Right lobe of liver (tissue), 6 donors: ENCODE measurements at regions not wholly inside any gene's neighbourhood (a gene's known extent, or its start where the extent isn't known, plus 50 kb on each side); places are given as distances from the start of the nearest gene placed in this dataset.

ENCODE experiments used
- ATAC-seq, 4 donors: fragments of 200-7000 bp; cut with Tn5 transposase; one replicate each; pipeline ENCODE4 v1.9.1; 2020; ENCODE audit warnings: mild to moderate bottlenecking in 4 of 4, moderate library complexity in 4 of 4
- DNase-seq, 3 donors: peaks; one replicate each; pipeline ENCODE4 v3.0.0-alpha.2; 2020
- H3K27ac ChIP-seq, 3 donors: fragments of 200-600 bp; one replicate each; pipeline ENCODE4 v1.8.0; 2022
- H3K27me3 ChIP-seq, 2 donors: fragments of 200-600 bp; one replicate each; pipeline ENCODE4 v1.8.0; 2022
- H3K36me3 ChIP-seq, 4 donors: fragments of 200-600 bp; sonication (generic) in 1 of 4; one replicate each; pipeline versions ENCODE4 v1.5.1 to v1.8.0; 2017 to 2022; ENCODE audit warnings: control low read depth in 1 of 4
- H3K4me1 ChIP-seq, 4 donors: fragments of 200-600 bp; sonication (generic) in 1 of 4; one replicate each; pipeline versions ENCODE4 v1.5.1 to v1.8.0; 2017 to 2022; ENCODE audit warnings: control low read depth in 1 of 4
- H3K4me3 ChIP-seq, 3 donors: fragments of 200-600 bp; one replicate each; pipeline ENCODE4 v1.8.0; 2022
- H3K9me3 ChIP-seq, 4 donors: fragments of 200-600 bp; sonication (generic) in 1 of 4; one replicate each; pipeline versions ENCODE4 v1.5.1 to v1.8.0; 2017 to 2022; ENCODE audit warnings: control low read depth in 1 of 4
- POLR2A ChIP-seq: fragments of 450-650 bp; IDR thresholded peaks from one replicate; pipeline ENCODE4 v1.6.1; 2017; ENCODE audit warnings: antibody characterized with exemption, mild to moderate bottlenecking
- WGBS: methylation state at CpG from one replicate; pipeline ENCODE4 v1.1.6; 2018; ENCODE audit warnings: low coverage, low lambda C conversion rate; ENCODE audit not compliant: insufficient coverage; ENCODE audit errors: missing lambda C conversion rate; 5-methylcytosine and 5-hydroxymethylcytosine counted together
- intact Hi-C, 2 donors: fragments of 100-400 bp; cut with DNase I; formaldehyde crosslinking; loops; one replicate each; pipeline versions ENCODE4 v1.11.2 to v1.14.1; 2022
- TF ChIP-seq, protein P1 (sequence below), 4 donors: fragments of 200-600 bp in 3 of 4; fragments of 450-650 bp in 1 of 4; IDR thresholded peaks; one replicate each; pipeline versions ENCODE4 v1.5.1 to v1.8.0; 2016 to 2022; ENCODE audit warnings: antibody characterized with exemption in 4 of 4, mild to moderate bottlenecking in 2 of 4
- donor health status: DM: no; HTN: yes; CAD: no.
- donor health status: DM: no; HTN: no; CAD: no.
- donor health status: DM: no; HTN: no; CAD: no.
- donor health status: DM: no; HTN: yes; CAD: no.
- donor health status: DM: no; HTN: yes; CAD: no.

DNA sequence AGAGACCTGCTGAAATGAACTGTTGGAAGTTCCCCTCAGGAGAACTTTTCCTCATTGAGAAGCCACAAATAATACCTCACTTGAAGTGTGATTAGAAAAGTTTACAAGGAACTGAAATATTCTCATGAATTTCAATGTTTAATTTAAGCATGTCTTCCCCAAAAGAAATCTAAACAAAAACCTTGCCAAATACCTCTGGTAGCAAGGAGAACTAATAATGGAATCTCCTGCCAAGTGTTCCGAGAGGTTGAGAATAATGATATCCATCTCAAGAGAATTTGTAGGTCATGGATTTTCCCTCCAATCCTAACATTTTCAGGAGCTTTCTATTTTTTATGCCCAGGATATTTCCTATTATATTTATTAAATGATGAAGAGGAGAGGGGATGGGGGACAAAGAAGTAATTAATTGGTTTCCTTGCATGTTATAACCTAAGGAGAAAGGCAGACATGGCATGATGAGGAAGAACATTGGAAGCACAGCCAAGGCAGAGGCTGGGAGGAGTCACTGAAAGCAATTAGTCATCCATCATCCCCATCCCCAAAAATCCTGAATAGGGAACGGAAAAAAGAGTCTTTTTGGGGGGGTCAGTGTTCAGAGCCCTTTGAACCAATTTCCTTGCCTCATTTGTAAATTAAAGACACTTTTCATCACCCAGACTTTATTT is 93.6 kb upstream of the IL6 start:
- no peak for ATAC-seq
- Histone ChIP-seq H3K9me3 (no peaks in the 10 kb centered on the region), H3K4me1 (no peaks in the 10 kb centered on the region), H3K27ac (no peak overlapping the region), H3K4me3 (no peak overlapping the region), H3K27me3 (no peaks in the 10 kb centered on the region), H3K36me3 (no peaks in the 10 kb centered on the region)
- no peak for DNase-seq
- TF ChIP-seq, protein P1, sequence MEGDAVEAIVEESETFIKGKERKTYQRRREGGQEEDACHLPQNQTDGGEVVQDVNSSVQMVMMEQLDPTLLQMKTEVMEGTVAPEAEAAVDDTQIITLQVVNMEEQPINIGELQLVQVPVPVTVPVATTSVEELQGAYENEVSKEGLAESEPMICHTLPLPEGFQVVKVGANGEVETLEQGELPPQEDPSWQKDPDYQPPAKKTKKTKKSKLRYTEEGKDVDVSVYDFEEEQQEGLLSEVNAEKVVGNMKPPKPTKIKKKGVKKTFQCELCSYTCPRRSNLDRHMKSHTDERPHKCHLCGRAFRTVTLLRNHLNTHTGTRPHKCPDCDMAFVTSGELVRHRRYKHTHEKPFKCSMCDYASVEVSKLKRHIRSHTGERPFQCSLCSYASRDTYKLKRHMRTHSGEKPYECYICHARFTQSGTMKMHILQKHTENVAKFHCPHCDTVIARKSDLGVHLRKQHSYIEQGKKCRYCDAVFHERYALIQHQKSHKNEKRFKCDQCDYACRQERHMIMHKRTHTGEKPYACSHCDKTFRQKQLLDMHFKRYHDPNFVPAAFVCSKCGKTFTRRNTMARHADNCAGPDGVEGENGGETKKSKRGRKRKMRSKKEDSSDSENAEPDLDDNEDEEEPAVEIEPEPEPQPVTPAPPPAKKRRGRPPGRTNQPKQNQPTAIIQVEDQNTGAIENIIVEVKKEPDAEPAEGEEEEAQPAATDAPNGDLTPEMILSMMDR (IDR thresholded peaks at IDR 0.05), result no peak
- TF ChIP-seq POLR2A, result no peak
- intact Hi-C loops, result no loop called here
- WGBS, result 38% methylated on average over 2 of the region's 2 CpGs

DNA sequence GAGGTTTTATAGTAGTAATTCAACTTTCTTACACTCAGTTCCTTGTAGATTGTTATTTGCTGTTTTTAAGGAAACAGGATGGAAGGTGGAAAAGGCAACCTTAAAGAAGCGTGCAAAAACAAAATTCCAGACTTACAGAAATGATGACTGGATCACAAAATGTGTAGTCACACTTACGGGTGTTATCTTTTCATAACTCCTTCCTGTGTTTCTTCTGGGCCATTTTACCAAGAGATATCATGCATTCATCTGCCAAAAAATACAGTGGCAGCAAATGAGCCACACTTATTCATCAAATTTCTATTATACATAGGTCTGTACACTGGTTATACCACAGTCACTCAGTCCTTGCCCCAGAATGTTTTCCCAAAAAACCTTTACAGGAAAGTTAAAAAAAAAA is 94.3 kb upstream of the IL6 start:
- no peaks in the 10 kb centered on the region for H3K36me3 ChIP-seq
- no peaks in the 10 kb centered on the region for H3K4me1 ChIP-seq
- DNase-seq, result no peak
- no peaks in the 10 kb centered on the region for H3K27me3 ChIP-seq
- TF ChIP-seq, protein P1 (IDR thresholded peaks at IDR 0.05), result no peak
- TF ChIP-seq POLR2A, result no peak
- WGBS, result 28% methylated on average over 2 of the region's 2 CpGs
- intact Hi-C loops, result no loop called here
- ATAC-seq, result peak in 1 of 4 donors; percentile 36
- H3K9me3 ChIP-seq, result no peaks in the 10 kb centered on the region
- H3K27ac ChIP-seq, result no peak overlapping the region
- no peak overlapping the region for H3K4me3 ChIP-seq

DNA sequence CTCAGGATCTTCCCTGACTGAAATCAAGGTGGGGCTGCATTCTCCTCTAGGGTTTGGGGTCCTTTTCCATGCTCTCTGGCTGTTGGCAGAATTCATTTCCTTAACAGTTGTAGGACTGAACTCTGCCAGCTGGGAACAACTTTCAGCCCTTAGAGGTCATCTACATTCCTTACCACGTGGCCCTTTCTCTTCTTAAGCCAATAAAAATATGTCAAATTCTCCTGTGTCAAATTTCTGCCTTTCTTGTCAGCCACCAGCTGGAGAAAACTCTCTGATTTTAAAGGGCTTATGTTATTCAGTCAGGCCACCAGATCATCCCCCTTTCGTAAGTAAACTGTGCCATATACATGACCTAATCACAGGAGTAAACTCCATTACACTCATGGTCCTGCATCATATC is 95.3 kb upstream of the IL6 start:
- intact Hi-C loops, result no loop called here

DNA sequence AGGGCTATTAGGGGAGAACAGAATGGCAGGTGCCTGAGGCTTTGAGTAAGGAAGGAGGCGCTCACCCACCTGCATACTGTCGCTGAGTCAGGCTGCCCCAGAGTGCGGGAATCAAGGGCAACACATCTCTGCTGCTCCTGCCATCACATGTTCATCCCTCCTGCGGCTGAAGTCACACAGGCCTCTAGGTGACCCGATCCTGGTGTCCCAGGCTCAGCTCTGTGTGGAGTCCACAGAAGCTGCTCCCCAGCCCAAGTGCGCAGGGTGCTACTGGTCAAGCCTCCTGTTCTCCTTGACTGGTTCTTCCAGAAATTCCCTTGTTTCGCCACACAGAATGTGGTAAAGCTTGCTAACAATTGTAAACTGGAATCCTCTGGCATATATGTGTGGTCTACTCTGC is 96.9 kb upstream of the IL6 start:
- no peaks in the 10 kb centered on the region for H3K36me3 ChIP-seq
- no peak overlapping the region for H3K4me3 ChIP-seq
- DNase-seq (no peak), ATAC-seq (no peak)
- no peaks in the 10 kb centered on the region for H3K9me3 ChIP-seq
- no peak for TF ChIP-seq POLR2A
- TF ChIP-seq, protein P1 (IDR thresholded peaks at IDR 0.05), result no peak
- no peak overlapping the region for H3K27ac ChIP-seq
- no peaks in the 10 kb centered on the region for H3K4me1 ChIP-seq
- H3K27me3 ChIP-seq, result no peaks in the 10 kb centered on the region
- WGBS, result 100% methylated on average over 1 of the region's 7 CpGs
- intact Hi-C loops, result no loop called here

More for the DNA sequence above, 95.3 kb upstream of the IL6 start:
- ATAC-seq (no peak), DNase-seq (no peak)
- no peak overlapping the region for H3K27ac ChIP-seq
- H3K27me3 ChIP-seq, result no peaks in the 10 kb centered on the region
- H3K9me3 ChIP-seq, result no peaks in the 10 kb centered on the region
- TF ChIP-seq POLR2A, result no peak
- TF ChIP-seq, protein P1 (IDR thresholded peaks at IDR 0.05), result no peak
- WGBS, result 42% methylated on average over 2 of the region's 2 CpGs
- H3K4me1 ChIP-seq, result no peaks in the 10 kb centered on the region
- H3K36me3 ChIP-seq, result no peaks in the 10 kb centered on the region
- no peak overlapping the region for H3K4me3 ChIP-seq

DNA sequence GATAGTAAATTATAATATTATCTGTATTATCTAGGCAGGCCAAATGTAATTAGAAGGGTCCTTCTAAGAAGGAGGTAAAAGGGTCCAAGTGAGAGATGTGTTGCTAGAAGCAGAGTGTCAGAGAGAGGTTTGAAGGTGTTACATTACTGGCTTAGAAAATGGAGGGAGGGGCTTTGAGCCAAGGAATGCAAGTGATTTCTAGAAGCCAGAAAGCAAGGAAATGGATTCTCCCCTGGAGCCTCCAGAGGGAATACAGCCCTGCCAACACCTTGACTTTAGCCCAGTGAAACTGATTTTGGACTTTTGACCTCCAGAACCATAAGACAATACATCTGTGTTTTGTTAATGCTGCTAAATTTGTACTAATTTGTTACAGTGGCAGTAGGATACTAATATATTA is 97.9 kb upstream of the IL6 start:
- H3K36me3 ChIP-seq, result no peaks in the 10 kb centered on the region
- TF ChIP-seq, protein P1 (IDR thresholded peaks at IDR 0.05), result no peak
- TF ChIP-seq POLR2A, result no peak
- H3K9me3 ChIP-seq, result no peaks in the 10 kb centered on the region
- H3K27me3 ChIP-seq, result no peaks in the 10 kb centered on the region
- H3K4me3 ChIP-seq, result no peak overlapping the region
- DNase-seq (no peak), ATAC-seq (no peak)
- H3K4me1 ChIP-seq, result no peaks in the 10 kb centered on the region
- intact Hi-C loops, result no loop called here
- H3K27ac ChIP-seq, result no peak overlapping the region
